Endothelial cell of umbilical vein (primary cell): ENCODE measurements at regions not wholly inside any gene's neighbourhood (a gene's known extent, or its start where the extent isn't known, plus 50 kb on each side); places are given as distances from the start of the nearest gene placed in this dataset.

Experiments used
- BruUV-seq: library from RNA; stranded (reverse); fragments of 400-500 nt; replicated peaks from 2 replicates; lab custom pipeline; 2021; lab: Mats Ljungman, UMichigan
- CTCF ChIA-PET: fragments of 300-600, 350-600 bp; sonication (Branson Sonifier 250); formaldehyde crosslinking; loops from one replicate; lab custom pipeline; 2021; ENCODE audit warnings: antibody characterized with exemption, inconsistent platforms; lab: Charles Lee
- POLR2A ChIA-PET: fragments of 300-600, 350-600 bp; sonication (Branson Sonifier 250); formaldehyde crosslinking; loops from one replicate; lab custom pipeline; 2021; ENCODE audit warnings: antibody characterized with exemption, inconsistent platforms; lab: Charles Lee
- DNase-seq: peaks from one replicate; pipeline ENCODE4 v3.0.0-alpha.2; 2011; ENCODE audit warnings: low read depth, low spot score
- FAIRE-seq: peaks from 2 replicates; lab custom pipeline; 2011; peaks lifted over from hg19 to GRCh38; lab: Jason Lieb, UNC
- H2AFZ ChIP-seq: 2 replicates; pipeline ENCODE4 v1.6.0; 2012; ENCODE audit warnings: low read depth, low read length, control low read depth, inconsistent platforms
- H3K27ac ChIP-seq: 2 replicates; pipeline ENCODE4 v1.5.1; 2011; ENCODE audit warnings: low read depth, mild to moderate bottlenecking, control low read depth, low read length, moderate library complexity; ENCODE audit not compliant: insufficient read depth
- H3K27me3 ChIP-seq, 2 experiments: 2 replicates each; pipeline versions ENCODE4 v1.6.0 to v1.6.1; 2011; ENCODE audit warnings: low read length in 2 of 2, mixed read lengths in 1 of 2; ENCODE audit not compliant: control insufficient read depth in 2 of 2, insufficient read depth in 2 of 2
- H3K36me3 ChIP-seq, 2 experiments: 2 replicates in 1 of 2; 3 replicates in 1 of 2; pipeline ENCODE4 v1.5.1; 2011; ENCODE audit warnings: low read length in 2 of 2, mild to moderate bottlenecking in 1 of 2, moderate library complexity in 1 of 2; ENCODE audit not compliant: control insufficient read depth in 2 of 2, insufficient read depth in 2 of 2; ENCODE audit errors: extremely low read depth in 1 of 2
- H3K4me1 ChIP-seq: 3 replicates; pipeline ENCODE4 v1.5.1; 2011; ENCODE audit warnings: mild to moderate bottlenecking, low read length; ENCODE audit not compliant: control insufficient read depth, insufficient read depth; ENCODE audit errors: extremely low read depth
- H3K4me2 ChIP-seq: 2 replicates; pipeline ENCODE4 v1.6.1; 2011; ENCODE audit warnings: low read length, control low read depth, mixed read lengths; ENCODE audit not compliant: insufficient read depth
- H3K4me3 ChIP-seq, 3 experiments: fragments of 200-600 bp in 1 of 3; sonication (generic), shearing (Covaris generic) in 1 of 3; replicated peaks in 1 of 3; 2 replicates each; pipeline ENCODE4 v1.5.1; 2011 to 2016; ENCODE audit warnings: control low read depth in 3 of 3, low read length in 3 of 3, mild to moderate bottlenecking in 2 of 3, inconsistent platforms in 1 of 3, low read depth in 1 of 3, moderate library complexity in 1 of 3; ENCODE audit not compliant: insufficient read depth in 1 of 3
- H3K79me2 ChIP-seq: 2 replicates; pipeline ENCODE4 v1.6.0; 2012; ENCODE audit warnings: low read length, inconsistent platforms; ENCODE audit not compliant: control insufficient read depth, insufficient read depth
- H3K9ac ChIP-seq: replicated peaks from 2 replicates; pipeline ENCODE3; 2011; ENCODE audit warnings: low read length, control low read depth; ENCODE audit not compliant: insufficient read depth; ENCODE audit errors: extremely low read depth
- H3K9me1 ChIP-seq: replicated peaks from 3 replicates; pipeline ENCODE4 v1.6.0; 2011; ENCODE audit warnings: mild to moderate bottlenecking, low read length; ENCODE audit not compliant: control insufficient read depth, insufficient read depth; ENCODE audit errors: extremely low read depth
- H3K9me3 ChIP-seq: replicated peaks from 2 replicates; pipeline ENCODE4 v1.5.1; 2012; ENCODE audit warnings: low read length, inconsistent platforms; ENCODE audit not compliant: control insufficient read depth, insufficient read depth
- H4K20me1 ChIP-seq: replicated peaks from 2 replicates; pipeline ENCODE3; 2011; ENCODE audit warnings: mild to moderate bottlenecking, low read length; ENCODE audit not compliant: control insufficient read depth, insufficient read depth; ENCODE audit errors: extremely low read depth
- CTCF ChIP-seq, 2 donors: IDR thresholded peaks; 1 replicate in 1 of 2; 2 replicates in 1 of 2; pipeline ENCODE4 v1.5.1; 2011; ENCODE audit warnings: low read length in 2 of 2, mild to moderate bottlenecking in 2 of 2, moderate library complexity in 2 of 2, control low read depth in 1 of 2, inconsistent platforms in 1 of 2, low read depth in 1 of 2; ENCODE audit not compliant: insufficient read depth in 1 of 2; ENCODE audit errors: extremely low read depth in 1 of 2
- EZH2 ChIP-seq: IDR thresholded peaks from 2 replicates; pipeline ENCODE4 v1.6.1; 2012; ENCODE audit warnings: borderline replicate concordance, low read depth, mild to moderate bottlenecking, moderate library complexity, low read length, inconsistent platforms; ENCODE audit not compliant: severe bottlenecking
- FOS ChIP-seq: IDR thresholded peaks from 2 replicates; pipeline ENCODE4 v1.6.1; 2011; ENCODE audit warnings: mild to moderate bottlenecking, low read length, moderate library complexity, borderline replicate concordance; ENCODE audit not compliant: insufficient read depth
- GATA2 ChIP-seq: IDR thresholded peaks from 2 replicates; pipeline ENCODE4 v1.7.0; 2011; ENCODE audit warnings: low read depth, mild to moderate bottlenecking, moderate library complexity, mixed read lengths, low read length; ENCODE audit not compliant: insufficient read length, insufficient read depth
- JUN ChIP-seq: IDR thresholded peaks from 2 replicates; pipeline ENCODE4 v1.6.1; 2011; ENCODE audit warnings: borderline replicate concordance, low read depth; ENCODE audit not compliant: insufficient read length, insufficient read depth
- MAX ChIP-seq: IDR thresholded peaks from 2 replicates; pipeline ENCODE4 v1.6.1; 2011; ENCODE audit not compliant: insufficient read depth, insufficient read length
- MYC ChIP-seq: IDR thresholded peaks from one replicate; pipeline ENCODE4 v1.6.1; 2011; ENCODE audit warnings: mild to moderate bottlenecking, low read depth, low read length
- POLR2A ChIP-seq: IDR thresholded peaks from 2 replicates; pipeline ENCODE4 v1.6.1; 2012; ENCODE audit warnings: low read depth, mild to moderate bottlenecking, control low read depth, low read length
- POLR2AphosphoS5 ChIP-seq: IDR thresholded peaks from 2 replicates; pipeline ENCODE4 v1.6.1; 2012; ENCODE audit warnings: low read depth, mild to moderate bottlenecking, control low read depth, low read length, moderate library complexity; ENCODE audit not compliant: insufficient read depth
- dilution Hi-C: fragments of 300-500 bp; cut with MboI; formaldehyde crosslinking; loops from one replicate; pipeline ENCODE4 v1.15.0; 2019; ENCODE audit warnings: low sequenced_read_pairs; ENCODE audit not compliant: extremely low pct_ligation_motif_present
- intact Hi-C: fragments of 100-400 bp; cut with micrococcal nuclease; formaldehyde crosslinking; loops from one replicate; pipeline ENCODE4 v1.10.0; 2022

GRCh38 chr12:14290951-14291350, 74.5 kb upstream of the ATF7IP start:
- H3K4me3 ChIP-seq: no peak overlapping the region
- ChIA-PET CTCF (interaction anchor here (1.3 kb wide), 1 partner anchor 163 kb away, joined by 5 read pairs; no protein-coding TSS in a partner anchor), POLR2A (no interaction called here)
- no peak overlapping the region for H3K27ac ChIP-seq
- no peak for FAIRE-seq
- dilution Hi-C loops: no loop called here
- H4K20me1 ChIP-seq: no peaks in the 10 kb centered on the region
- H3K9me1 ChIP-seq: no peaks in the 10 kb centered on the region
- no peaks in the 10 kb centered on the region for H3K27me3 ChIP-seq
- no peaks in the 10 kb centered on the region for H3K36me3 ChIP-seq
- no peak for DNase-seq
- H3K9me3 ChIP-seq: no peaks in the 10 kb centered on the region
- no peak overlapping the region for H3K4me2 ChIP-seq
- intact Hi-C loops: no loop called here
- H3K79me2 ChIP-seq: no peaks in the 10 kb centered on the region
- no peaks in the 10 kb centered on the region for H3K4me1 ChIP-seq
- no TSS peak for BruUV-seq
- no peak overlapping the region for H2AFZ ChIP-seq
- no peak for TF ChIP-seq FOS
- no peak for TF ChIP-seq POLR2A
- no peak for TF ChIP-seq EZH2
- no peak for TF ChIP-seq CTCF (IDR thresholded peaks at IDR 0.05; ENCODE audit: extremely low read depth in 1 of 2, insufficient read depth in 1 of 2, low read depth in 1 of 2, low read length in 2 of 2)
- no peak for TF ChIP-seq JUN
- TF ChIP-seq MAX: no peak
- TF ChIP-seq MYC: no peak
- TF ChIP-seq POLR2AphosphoS5: no peak
- TF ChIP-seq GATA2: no peak
- no peak overlapping the region for H3K9ac ChIP-seq
